Mammary epithelial cell (primary cell): ENCODE measurements at regions not wholly inside any gene's neighbourhood (a gene's known extent, or its start where the extent isn't known, plus 50 kb on each side); places are given as distances from the start of the nearest gene placed in this dataset.

Experiments used
- CTCF ChIP-seq, 2 donors: IDR thresholded peaks in 1 of 2; conservative IDR thresholded peaks in 1 of 2; 2 replicates each; pipeline ENCODE4 v1.5.1; 2011 to 2012; ENCODE audit warnings: inconsistent platforms in 2 of 2, low read length in 2 of 2, mild to moderate bottlenecking in 2 of 2, control low read depth in 1 of 2, low read depth in 1 of 2; ENCODE audit not compliant: insufficient read depth in 1 of 2; ENCODE audit errors: extremely low read depth in 1 of 2
- EZH2 ChIP-seq: IDR thresholded peaks from 2 replicates; pipeline ENCODE4 v1.6.1; 2012; ENCODE audit warnings: low read length, inconsistent platforms, borderline replicate concordance

- TF ChIP-seq CTCF (conservative IDR thresholded peaks at IDR 0.05 in 1 of 2, IDR thresholded peaks at IDR 0.05 in 1 of 2; ENCODE audit: extremely low read depth in 1 of 2, insufficient read depth in 1 of 2, low read depth in 1 of 2, low read length in 2 of 2) = no peak
- TF ChIP-seq EZH2 = no peak
Measured at GRCh38 chr11:30740091-30740490, 153.9 kb upstream of the MPPED2 start.
